ENCODE measurements at regions not wholly inside any gene's neighbourhood (a gene's known extent, or its start where the extent isn't known, plus 50 kb on each side); places are given as distances from the start of the nearest gene placed in this dataset.

GRCh38 chr5:68681929-68682328 is 411.9 kb upstream of the SLC30A5 start:
- TF ChIP-seq, protein P1, sequence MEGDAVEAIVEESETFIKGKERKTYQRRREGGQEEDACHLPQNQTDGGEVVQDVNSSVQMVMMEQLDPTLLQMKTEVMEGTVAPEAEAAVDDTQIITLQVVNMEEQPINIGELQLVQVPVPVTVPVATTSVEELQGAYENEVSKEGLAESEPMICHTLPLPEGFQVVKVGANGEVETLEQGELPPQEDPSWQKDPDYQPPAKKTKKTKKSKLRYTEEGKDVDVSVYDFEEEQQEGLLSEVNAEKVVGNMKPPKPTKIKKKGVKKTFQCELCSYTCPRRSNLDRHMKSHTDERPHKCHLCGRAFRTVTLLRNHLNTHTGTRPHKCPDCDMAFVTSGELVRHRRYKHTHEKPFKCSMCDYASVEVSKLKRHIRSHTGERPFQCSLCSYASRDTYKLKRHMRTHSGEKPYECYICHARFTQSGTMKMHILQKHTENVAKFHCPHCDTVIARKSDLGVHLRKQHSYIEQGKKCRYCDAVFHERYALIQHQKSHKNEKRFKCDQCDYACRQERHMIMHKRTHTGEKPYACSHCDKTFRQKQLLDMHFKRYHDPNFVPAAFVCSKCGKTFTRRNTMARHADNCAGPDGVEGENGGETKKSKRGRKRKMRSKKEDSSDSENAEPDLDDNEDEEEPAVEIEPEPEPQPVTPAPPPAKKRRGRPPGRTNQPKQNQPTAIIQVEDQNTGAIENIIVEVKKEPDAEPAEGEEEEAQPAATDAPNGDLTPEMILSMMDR (IDR thresholded peaks at IDR 0.05): no peak

- TF ChIP-seq, protein P1 (IDR thresholded peaks at IDR 0.05): no peak
These were observed 411.2 kb upstream of the SLC30A5 start for GRCh38 chr5:68682400-68683160.

DNA sequence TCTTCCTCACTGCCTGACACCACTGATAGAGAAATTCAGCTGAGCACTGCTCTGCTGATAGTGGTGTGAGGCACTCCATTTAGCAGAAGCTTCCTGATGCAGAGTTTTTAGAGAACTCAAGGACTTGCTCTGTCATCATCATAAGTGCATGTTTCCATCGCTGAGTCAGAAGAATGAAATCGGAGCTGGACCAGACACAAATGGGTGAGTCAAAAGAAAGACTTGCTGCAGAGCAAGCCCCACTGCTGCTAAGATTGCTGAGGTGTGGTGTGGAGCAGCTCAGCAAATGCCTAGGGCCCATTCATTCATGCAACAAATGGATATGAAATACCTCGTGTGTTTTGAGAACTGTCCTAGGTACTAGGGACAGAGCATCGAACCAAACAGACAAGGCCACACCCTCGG is 410.2 kb upstream of the SLC30A5 start:
- TF ChIP-seq, protein P1 (IDR thresholded peaks at IDR 0.05): no peak

DNA sequence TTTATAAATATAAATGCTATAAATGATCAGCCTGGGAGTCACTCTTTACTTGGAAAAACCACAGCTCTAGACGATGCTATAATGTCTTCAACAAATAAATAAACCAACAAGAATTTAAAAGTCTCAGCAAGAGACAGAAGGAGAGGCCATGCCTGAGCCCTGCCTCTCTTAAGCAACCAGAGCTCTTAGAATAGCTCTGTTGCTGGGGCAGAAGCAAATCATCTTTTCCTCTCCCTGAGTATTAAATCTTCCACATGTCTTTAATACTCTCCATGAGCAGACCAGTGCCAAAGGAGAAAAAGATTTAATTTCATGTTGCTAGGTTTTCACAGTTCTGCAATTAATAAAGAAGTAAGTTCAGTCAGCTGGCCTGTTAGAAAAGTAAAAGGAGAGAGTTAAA is 408.0 kb upstream of the SLC30A5 start:
- TF ChIP-seq, protein P1 (IDR thresholded peaks at IDR 0.05): no peak

DNA sequence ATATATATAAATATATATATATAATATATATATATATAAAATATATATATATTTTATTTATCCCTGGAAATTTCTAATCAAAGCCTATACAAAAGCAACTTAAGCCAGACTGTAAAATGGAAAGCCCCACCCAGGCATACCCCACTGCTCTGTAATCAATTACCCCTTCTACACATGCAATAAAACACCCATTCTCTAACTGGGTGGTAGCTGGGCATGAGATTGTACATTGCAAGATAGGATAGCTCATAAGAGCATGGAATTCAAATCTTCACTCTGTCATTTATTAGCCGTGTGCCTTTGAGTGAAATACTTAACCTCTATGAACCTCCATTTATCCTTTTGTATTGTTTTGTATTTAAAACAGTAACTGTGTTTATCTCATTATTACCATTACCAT is 405.3 kb upstream of the SLC30A5 start:
- TF ChIP-seq, protein P1 (IDR thresholded peaks at IDR 0.05): no peak

- TF ChIP-seq, protein P1 (IDR thresholded peaks at IDR 0.05): no peak
These were observed 404.8 kb upstream of the SLC30A5 start for GRCh38 chr5:68689010-68689409.

DNA sequence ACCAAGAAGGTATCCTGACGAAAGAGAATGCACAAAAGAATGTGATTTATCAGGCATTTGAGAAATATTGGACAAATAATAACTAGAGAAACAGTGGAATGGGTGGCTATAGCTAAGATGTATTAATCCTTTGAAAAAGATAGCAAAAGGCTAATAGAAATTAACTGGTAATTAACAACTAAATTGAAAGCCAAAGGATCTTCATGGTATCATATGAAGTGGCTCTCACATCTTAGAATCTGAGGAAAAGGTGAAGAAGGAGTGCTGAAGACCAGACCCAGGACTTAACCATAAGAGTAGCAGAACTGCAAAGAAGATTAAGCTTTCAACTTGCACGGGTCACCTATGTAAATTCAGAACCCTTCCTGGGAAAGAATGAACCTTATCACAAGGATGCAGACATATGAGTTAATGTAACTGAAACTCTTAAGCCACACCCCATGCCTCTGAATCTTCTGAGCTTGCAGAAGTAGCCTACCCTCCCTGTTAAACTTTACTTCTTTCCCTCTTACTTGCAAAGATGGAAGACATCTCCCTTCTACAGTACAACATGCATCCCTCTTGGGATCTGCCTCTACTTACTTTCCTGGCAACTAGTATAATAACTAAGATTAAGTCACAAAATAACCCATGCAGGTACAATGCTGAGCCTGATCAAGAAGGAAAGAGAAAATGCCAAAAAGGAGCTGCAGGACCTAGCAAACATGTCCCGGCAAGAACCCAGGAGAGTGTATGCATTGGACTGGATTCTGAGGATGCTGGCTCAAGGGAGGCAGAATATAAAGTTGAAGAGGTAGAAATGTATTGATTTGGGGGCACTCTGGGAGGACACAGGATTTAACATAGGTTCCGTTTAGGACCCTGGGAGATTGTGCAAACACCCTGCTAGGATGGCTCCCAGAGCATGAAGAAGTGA is 395.5 kb upstream of the SLC30A5 start:
- TF ChIP-seq, protein P1 (IDR thresholded peaks at IDR 0.05): no peak
